HEK293T (cell line): ENCODE measurements at regions not wholly inside any gene's neighbourhood (a gene's known extent, or its start where the extent isn't known, plus 50 kb on each side); places are given as distances from the start of the nearest gene placed in this dataset.

Experiments
- CTCF ChIA-PET: fragments of 350-600 bp; formaldehyde crosslinking; extraction: SDS; loops from one replicate; lab custom pipeline; 2021; ENCODE audit warnings: antibody characterized with exemption, inconsistent platforms; lab: Yijun Ruan, JAX
- POLR2A ChIA-PET: fragments of 350-600 bp; formaldehyde crosslinking; extraction: SDS; loops from one replicate; lab custom pipeline; 2020; ENCODE audit warnings: antibody characterized with exemption, inconsistent platforms; lab: Yijun Ruan, JAX
- DNase-seq: peaks from one replicate; pipeline ENCODE4 v3.0.0; 2012; ENCODE audit warnings: mixed read lengths; ENCODE audit errors: extremely low spot score
- ARNT ChIP-seq: fragments of 450-650 bp; IDR thresholded peaks from 2 replicates; pipeline ENCODE4 v1.6.1; 2017; ENCODE audit warnings: mild to moderate bottlenecking
- BHLHE40 ChIP-seq: fragments of 450-650 bp; IDR thresholded peaks from 2 replicates; pipeline ENCODE4 v1.6.1; 2016; ENCODE audit warnings: mild to moderate bottlenecking, moderate library complexity, borderline replicate concordance
- CTBP1 ChIP-seq: fragments of 450-650 bp; IDR thresholded peaks from 2 replicates; pipeline ENCODE4 v1.6.1; 2016; ENCODE audit warnings: borderline replicate concordance
- ELF4 ChIP-seq: fragments of 450-650 bp; IDR thresholded peaks from 2 replicates; pipeline ENCODE4 v1.6.1; 2017; ENCODE audit warnings: antibody characterized with exemption
- FOXA1 ChIP-seq: fragments of 450-650 bp; IDR thresholded peaks from 2 replicates; pipeline ENCODE4 v1.6.1; 2016; ENCODE audit warnings: mild to moderate bottlenecking
- FOXK2 ChIP-seq: fragments of 450-650 bp; IDR thresholded peaks from 2 replicates; pipeline ENCODE4 v1.6.1; 2016; ENCODE audit warnings: mild to moderate bottlenecking
- FOXM1 ChIP-seq: fragments of 450-650 bp; IDR thresholded peaks from 2 replicates; pipeline ENCODE4 v1.6.1; 2017; ENCODE audit warnings: mild to moderate bottlenecking, borderline replicate concordance
- HDGF ChIP-seq: fragments of 450-650 bp; IDR thresholded peaks from 2 replicates; pipeline ENCODE4 v1.6.1; 2017; ENCODE audit warnings: antibody characterized with exemption, borderline replicate concordance
- L3MBTL2 ChIP-seq: fragments of 450-650 bp; conservative IDR thresholded peaks from 2 replicates; pipeline ENCODE4 v1.6.1; 2016; ENCODE audit warnings: mild to moderate bottlenecking
- LEF1 ChIP-seq: fragments of 450-650 bp; IDR thresholded peaks from 2 replicates; pipeline ENCODE4 v1.6.1; 2017; ENCODE audit warnings: mild to moderate bottlenecking, borderline replicate concordance
- NFRKB ChIP-seq: fragments of 450-650 bp; IDR thresholded peaks from 2 replicates; pipeline ENCODE4 v1.6.1; 2016; ENCODE audit warnings: mild to moderate bottlenecking, moderate library complexity
- PKNOX1 ChIP-seq: fragments of 450-650 bp; IDR thresholded peaks from 2 replicates; pipeline ENCODE4 v1.6.1; 2016
- SP1 ChIP-seq: fragments of 450-650 bp; IDR thresholded peaks from 2 replicates; pipeline ENCODE4 v1.6.1; 2017
- SUZ12 ChIP-seq: fragments of 450-650 bp; IDR thresholded peaks from 2 replicates; pipeline ENCODE4 v1.6.1; 2016; ENCODE audit warnings: mild to moderate bottlenecking
- TARDBP ChIP-seq: fragments of 450-650 bp; IDR thresholded peaks from 2 replicates; pipeline ENCODE4 v1.6.1; 2016
- ZNF384 ChIP-seq: fragments of 450-650 bp; IDR thresholded peaks from 2 replicates; pipeline ENCODE4 v1.6.1; 2016

GRCh38 chr10:81095238-81095637 is 557.5 kb downstream of the SH2D4B start:
- ChIA-PET POLR2A (no interaction called here), CTCF (no interaction called here)
- no peak for TF ChIP-seq SUZ12
- TF ChIP-seq CTBP1: no peak
- no peak for TF ChIP-seq ELF4
- no peak for TF ChIP-seq FOXM1
- DNase-seq: no peak

- ChIA-PET CTCF (no interaction called here), POLR2A (no interaction called here)
- TF ChIP-seq HDGF: no peak
- no peak for TF ChIP-seq CTBP1
- no peak for TF ChIP-seq SP1
- TF ChIP-seq FOXM1: no peak
- no peak for TF ChIP-seq L3MBTL2
- no peak for TF ChIP-seq SUZ12
- no peak for TF ChIP-seq FOXA1
- no peak for TF ChIP-seq FOXK2
- no peak for TF ChIP-seq LEF1
- no peak for TF ChIP-seq ELF4
- TF ChIP-seq ZNF384: no peak
- no peak for TF ChIP-seq NFRKB
- no peak for TF ChIP-seq BHLHE40
- DNase-seq: no peak
Measured at GRCh38 chr10:81096558-81096957, 558.9 kb downstream of the SH2D4B start.

GRCh38 chr10:81101062-81101461 is 563.4 kb downstream of the SH2D4B start:
- POLR2A ChIA-PET: no interaction called here
- TF ChIP-seq FOXA1: no peak
- no peak for TF ChIP-seq SUZ12
- TF ChIP-seq PKNOX1: no peak
- TF ChIP-seq NFRKB: no peak
- TF ChIP-seq ARNT: no peak
- TF ChIP-seq SP1: no peak
- no peak for TF ChIP-seq HDGF
- no peak for TF ChIP-seq L3MBTL2
- no peak for TF ChIP-seq BHLHE40
- no peak for TF ChIP-seq ELF4
- no peak for TF ChIP-seq ZNF384
- no peak for TF ChIP-seq CTBP1
- no peak for TF ChIP-seq LEF1
- TF ChIP-seq TARDBP: no peak
- TF ChIP-seq FOXM1: no peak
- TF ChIP-seq FOXK2: no peak

GRCh38 chr10:81104494-81104893 is 566.8 kb downstream of the SH2D4B start:
- CTCF ChIA-PET: no interaction called here
- POLR2A ChIA-PET: no interaction called here
- TF ChIP-seq HDGF: no peak
- TF ChIP-seq ARNT: no peak
- no peak for TF ChIP-seq ELF4
- DNase-seq: no peak

More at GRCh38 chr10:81101062-81101461, 563.4 kb downstream of the SH2D4B start:
- DNase-seq: no peak
- CTCF ChIA-PET: no interaction called here

GRCh38 chr10:81108516-81109199 is 571.0 kb downstream of the SH2D4B start:
- CTCF ChIA-PET: interaction anchor here (0.7 to 1.0 kb wide), 2 partner anchors 14 to 427 kb away, joined by 3 read pairs; no protein-coding TSS in a partner anchor
- POLR2A ChIA-PET: no interaction called here
- DNase-seq: no peak
- TF ChIP-seq CTBP1 (no peak), SP1 (no peak), ELF4 (no peak), HDGF (no peak), ARNT (no peak), FOXA1 (no peak), FOXK2 (no peak), SUZ12 (no peak), L3MBTL2 (no peak), PKNOX1 (no peak), TARDBP (no peak), NFRKB (no peak), LEF1 (no peak)

- ChIA-PET POLR2A (no interaction called here), CTCF (no interaction called here)
- TF ChIP-seq FOXA1: no peak
- no peak for TF ChIP-seq ARNT
- no peak for TF ChIP-seq NFRKB
- no peak for TF ChIP-seq ZNF384
- no peak for TF ChIP-seq TARDBP
- no peak for TF ChIP-seq CTBP1
- no peak for TF ChIP-seq SUZ12
- TF ChIP-seq HDGF: no peak
- no peak for TF ChIP-seq PKNOX1
- TF ChIP-seq L3MBTL2: no peak
- TF ChIP-seq SP1: no peak
- TF ChIP-seq FOXK2: no peak
- TF ChIP-seq ELF4: no peak
- no peak for TF ChIP-seq FOXM1
- no peak for TF ChIP-seq BHLHE40
- DNase-seq: no peak
Measured at GRCh38 chr10:81109200-81109752, 571.6 kb downstream of the SH2D4B start.
